Progenitor cell of endocrine pancreas (in vitro differentiated cells): ENCODE measurements at regions not wholly inside any gene's neighbourhood (a gene's known extent, or its start where the extent isn't known, plus 50 kb on each side); places are given as distances from the start of the nearest gene placed in this dataset.

Experiments used
- DNase-seq: peaks from one replicate; pipeline ENCODE4 v3.0.0; 2021; ENCODE audit warnings: low spot score; ENCODE audit not compliant: unreplicated experiment
- H3K27ac Mint-ChIP-seq: 2 replicates; pipeline ENCODE4 v1.8.0; 2021; ENCODE audit warnings: mild to moderate bottlenecking, moderate library complexity, mixed read lengths
- H3K27me3 Mint-ChIP-seq: 2 replicates; pipeline ENCODE4 v1.8.0; 2021; ENCODE audit warnings: mixed read lengths
- H3K36me3 Mint-ChIP-seq: 2 replicates; pipeline ENCODE4 v1.8.0; 2022; ENCODE audit warnings: mixed read lengths; ENCODE audit not compliant: insufficient read depth
- H3K4me1 Mint-ChIP-seq: 2 replicates; pipeline ENCODE4 v1.8.0; 2021; ENCODE audit warnings: low read depth, mixed read lengths
- H3K4me3 Mint-ChIP-seq: 2 replicates; pipeline ENCODE4 v1.8.0; 2021; ENCODE audit warnings: low read depth, mild to moderate bottlenecking, moderate library complexity, mixed read lengths
- H3K9me3 Mint-ChIP-seq: 2 replicates; pipeline ENCODE4 v1.8.0; 2021; ENCODE audit warnings: low read depth, mixed read lengths
- CTCF ChIP-seq: fragments of 200-600 bp; sonication (generic); IDR thresholded peaks from one replicate; pipeline ENCODE4 v1.5.0; 2021; ENCODE audit warnings: antibody characterized with exemption, mild to moderate bottlenecking; ENCODE audit not compliant: unreplicated experiment

- H3K27me3 Mint-ChIP-seq, result peaks cover 21% of the 10 kb centered on the region
- DNase-seq, result no peak
Measured at GRCh38 chr4:24413311-24413784, 171.0 kb downstream of the DHX15 start.

GRCh38 chr4:24411806-24412205 is 172.5 kb downstream of the DHX15 start:
- Mint-ChIP-seq H3K4me3 (no peak overlapping the region), H3K27me3 (peaks cover 21% of the 10 kb centered on the region), H3K9me3 (no peaks in the 10 kb centered on the region), H3K36me3 (no peaks in the 10 kb centered on the region), H3K27ac (no peak overlapping the region), H3K4me1 (peaks cover 1% of the 10 kb centered on the region)
- no peak for DNase-seq
- TF ChIP-seq CTCF, result no peak

More at GRCh38 chr4:24413311-24413784, 171.0 kb downstream of the DHX15 start:
- no peaks in the 10 kb centered on the region for H3K9me3 Mint-ChIP-seq
- TF ChIP-seq CTCF, result no peak
- no peak overlapping the region for H3K4me3 Mint-ChIP-seq
- no peaks in the 10 kb centered on the region for H3K36me3 Mint-ChIP-seq
- peaks cover 1% of the 10 kb centered on the region for H3K4me1 Mint-ChIP-seq
- H3K27ac Mint-ChIP-seq, result no peak overlapping the region

- TF ChIP-seq CTCF, result no peak
Measured at GRCh38 chr4:24411299-24411698, 173.1 kb downstream of the DHX15 start.

GRCh38 chr4:24408640-24409039 is 175.7 kb downstream of the DHX15 start:
- Mint-ChIP-seq H3K27me3 (peaks cover 15% of the 10 kb centered on the region), H3K4me3 (no peak overlapping the region), H3K4me1 (no peaks in the 10 kb centered on the region), H3K36me3 (no peaks in the 10 kb centered on the region), H3K9me3 (no peaks in the 10 kb centered on the region), H3K27ac (no peak overlapping the region)
- DNase-seq, result no peak
- TF ChIP-seq CTCF, result no peak

More at GRCh38 chr4:24411299-24411698, 173.1 kb downstream of the DHX15 start:
- peaks cover 19% of the 10 kb centered on the region for H3K27me3 Mint-ChIP-seq
- no peaks in the 10 kb centered on the region for H3K9me3 Mint-ChIP-seq
- DNase-seq, result no peak
- H3K27ac Mint-ChIP-seq, result no peak overlapping the region
- no peak overlapping the region for H3K4me3 Mint-ChIP-seq
- no peaks in the 10 kb centered on the region for H3K36me3 Mint-ChIP-seq
- peaks cover 1% of the 10 kb centered on the region for H3K4me1 Mint-ChIP-seq

DNA sequence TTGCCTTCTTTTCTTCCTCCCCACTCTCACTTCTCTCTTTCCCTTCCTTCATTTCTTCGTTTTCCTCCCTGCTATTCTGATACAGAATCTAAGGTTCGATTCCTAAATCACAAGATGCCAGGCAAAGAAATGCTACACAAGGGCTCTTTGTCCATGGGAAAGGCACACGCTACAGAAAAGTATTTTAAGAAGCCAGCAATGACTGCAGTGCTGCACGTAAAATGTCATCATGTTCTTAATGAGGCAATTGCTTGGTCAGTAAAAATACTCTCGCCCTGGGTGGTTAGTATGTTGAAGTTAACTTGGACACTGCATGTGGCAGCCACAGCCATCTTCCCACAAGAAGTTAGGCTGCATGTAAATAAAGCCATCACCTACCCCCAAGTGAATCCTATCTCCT is 178.4 kb downstream of the DHX15 start:
- DNase-seq, result no peak
- no peak overlapping the region for H3K4me3 Mint-ChIP-seq
- H3K27me3 Mint-ChIP-seq, result peaks cover 3% of the 10 kb centered on the region

More for the DNA sequence above, 178.4 kb downstream of the DHX15 start:
- TF ChIP-seq CTCF, result no peak
- Mint-ChIP-seq H3K9me3 (no peaks in the 10 kb centered on the region), H3K36me3 (no peaks in the 10 kb centered on the region), H3K27ac (no peak overlapping the region), H3K4me1 (no peaks in the 10 kb centered on the region)
